Lung (tissue), 11 donors: ENCODE measurements at regions not wholly inside any gene's neighbourhood (a gene's known extent, or its start where the extent isn't known, plus 50 kb on each side); places are given as distances from the start of the nearest gene placed in this dataset.

Experiments
- ATAC-seq: fragments of 200-7000 bp; cut with Tn5 transposase; one replicate; pipeline ENCODE4 v1.9.1; 2020; ENCODE audit warnings: moderate number of reproducible peaks; ENCODE audit not compliant: insufficient read depth, low FRiP score
- DNase-seq, 3 donors: peaks; one replicate each; pipeline ENCODE4 v3.0.0-alpha.2; 2013 to 2017
- H3K27ac ChIP-seq, 2 donors: one replicate each; pipeline ENCODE4 v1.5.1; 2013; ENCODE audit warnings: mild to moderate bottlenecking in 2 of 2, moderate library complexity in 2 of 2, control low read depth in 1 of 2, inconsistent platforms in 1 of 2, low read depth in 1 of 2, low read length in 1 of 2
- H3K27me3 ChIP-seq, 3 donors: one replicate each; pipeline ENCODE4 v1.5.1; 2013; ENCODE audit warnings: low read length in 2 of 3; ENCODE audit not compliant: control insufficient read depth in 3 of 3, insufficient read depth in 3 of 3
- H3K36me3 ChIP-seq, 4 donors: one replicate each; pipeline ENCODE4 v1.5.1; 2013; ENCODE audit warnings: low read length in 4 of 4, mild to moderate bottlenecking in 1 of 4, moderate library complexity in 1 of 4; ENCODE audit not compliant: control insufficient read depth in 4 of 4, insufficient read depth in 4 of 4
- H3K4me1 ChIP-seq, 5 donors: one replicate each; pipeline ENCODE4 v1.5.1; 2013; ENCODE audit warnings: low read length in 5 of 5, mild to moderate bottlenecking in 2 of 5, moderate library complexity in 1 of 5; ENCODE audit not compliant: control insufficient read depth in 5 of 5, insufficient read depth in 5 of 5
- H3K4me3 ChIP-seq: one replicate; pipeline ENCODE4 v1.5.1; 2013; ENCODE audit warnings: mild to moderate bottlenecking, control low read depth, moderate library complexity
- H3K9ac ChIP-seq, 2 donors: one replicate each; pipeline ENCODE4 v1.5.1; 2013; ENCODE audit warnings: low read length in 2 of 2, control low read depth in 1 of 2; ENCODE audit not compliant: insufficient read depth in 1 of 2
- H3K9me3 ChIP-seq, 4 donors: one replicate each; pipeline ENCODE4 v1.5.1; 2013; ENCODE audit warnings: low read length in 3 of 4, mild to moderate bottlenecking in 1 of 4, moderate library complexity in 1 of 4; ENCODE audit not compliant: control insufficient read depth in 4 of 4, insufficient read depth in 3 of 4
- WGBS, 2 donors: extraction: QIAGEN DNeasy Blood & Tissue Kit; methylation state at CpG; one replicate each; pipeline ENCODE4 v1.1.7; 2013; 5-methylcytosine and 5-hydroxymethylcytosine counted together
- TF ChIP-seq, protein P1 (sequence below): IDR thresholded peaks from 2 replicates; pipeline ENCODE4 v1.5.1; 2012; ENCODE audit warnings: mild to moderate bottlenecking; ENCODE audit errors: control extremely low read depth, extremely low read depth
- donor health status: control.
- donor health status: control.
- donor health status: Bipolar disorder and iron deficiency.
- donor health status: healthy.
- donor health status: DM: yes; HTN: yes; CAD: no.

DNA sequence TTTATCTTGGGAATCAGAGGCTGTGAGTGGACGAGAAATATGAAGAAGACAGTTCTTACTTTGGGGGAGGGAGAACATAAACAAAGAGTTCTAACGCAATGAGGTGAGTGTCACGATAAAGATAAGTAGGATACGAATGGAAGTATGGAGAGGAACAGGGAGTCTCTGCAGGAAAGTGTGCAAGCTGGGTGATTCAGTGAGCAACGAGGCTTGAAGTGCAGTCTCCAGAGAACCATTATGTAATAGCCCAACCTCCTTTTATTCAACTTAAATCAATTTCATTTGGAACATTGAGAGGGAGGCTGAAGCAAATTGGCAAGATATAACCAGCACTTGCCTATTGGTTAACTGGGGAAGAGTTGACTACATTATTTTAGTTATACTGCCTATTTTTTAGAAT lies 99.3 kb upstream of the PLD5 start:
- 47 to 66% methylated on average over 5 of the region's 5 CpGs for WGBS, 2 donors
- no peak for DNase-seq

DNA sequence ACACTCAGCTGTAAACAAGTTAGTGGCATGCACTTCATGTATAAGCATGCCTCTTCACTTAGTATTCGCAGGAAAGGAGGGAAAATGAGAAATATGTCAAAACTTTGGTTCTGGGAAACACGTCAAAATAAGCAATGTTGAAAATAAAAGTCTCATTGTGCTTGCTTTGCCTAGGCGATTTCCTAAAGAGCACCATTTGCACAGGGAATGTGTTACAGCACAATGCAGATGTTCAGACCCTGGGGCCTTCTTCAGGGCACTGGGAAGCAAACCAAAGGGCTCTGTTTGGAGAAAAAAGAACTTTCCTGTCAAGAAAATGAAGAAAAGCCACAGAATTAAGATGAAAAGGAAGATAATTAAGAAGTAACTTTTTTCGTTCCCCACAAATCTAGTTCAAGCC lies 98.6 kb upstream of the PLD5 start:
- Histone ChIP-seq H3K4me1 (no peaks in the 10 kb centered on the region), H3K9me3 (peaks cover 0 to 2% (median 0%) of the 10 kb centered on the region in 4 donors), H3K9ac (no peak overlapping the region), H3K4me3 (no peak overlapping the region), H3K27ac (no peak overlapping the region), H3K36me3 (no peaks in the 10 kb centered on the region), H3K27me3 (no peaks in the 10 kb centered on the region)
- WGBS, 2 donors: 64% methylated on average over 4 of the region's 4 CpGs
- DNase-seq: no peak
- TF ChIP-seq, protein P1, sequence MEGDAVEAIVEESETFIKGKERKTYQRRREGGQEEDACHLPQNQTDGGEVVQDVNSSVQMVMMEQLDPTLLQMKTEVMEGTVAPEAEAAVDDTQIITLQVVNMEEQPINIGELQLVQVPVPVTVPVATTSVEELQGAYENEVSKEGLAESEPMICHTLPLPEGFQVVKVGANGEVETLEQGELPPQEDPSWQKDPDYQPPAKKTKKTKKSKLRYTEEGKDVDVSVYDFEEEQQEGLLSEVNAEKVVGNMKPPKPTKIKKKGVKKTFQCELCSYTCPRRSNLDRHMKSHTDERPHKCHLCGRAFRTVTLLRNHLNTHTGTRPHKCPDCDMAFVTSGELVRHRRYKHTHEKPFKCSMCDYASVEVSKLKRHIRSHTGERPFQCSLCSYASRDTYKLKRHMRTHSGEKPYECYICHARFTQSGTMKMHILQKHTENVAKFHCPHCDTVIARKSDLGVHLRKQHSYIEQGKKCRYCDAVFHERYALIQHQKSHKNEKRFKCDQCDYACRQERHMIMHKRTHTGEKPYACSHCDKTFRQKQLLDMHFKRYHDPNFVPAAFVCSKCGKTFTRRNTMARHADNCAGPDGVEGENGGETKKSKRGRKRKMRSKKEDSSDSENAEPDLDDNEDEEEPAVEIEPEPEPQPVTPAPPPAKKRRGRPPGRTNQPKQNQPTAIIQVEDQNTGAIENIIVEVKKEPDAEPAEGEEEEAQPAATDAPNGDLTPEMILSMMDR: no peak
- no peak for ATAC-seq

More for the DNA sequence above, 99.3 kb upstream of the PLD5 start:
- Histone ChIP-seq H3K4me1 (no peaks in the 10 kb centered on the region), H3K9ac (no peak overlapping the region), H3K36me3 (no peaks in the 10 kb centered on the region), H3K27me3 (no peaks in the 10 kb centered on the region), H3K4me3 (no peak overlapping the region), H3K27ac (no peak overlapping the region), H3K9me3 (peaks cover 0 to 2% (median 0%) of the 10 kb centered on the region in 4 donors)
- ATAC-seq: no peak
- TF ChIP-seq, protein P1: no peak

DNA sequence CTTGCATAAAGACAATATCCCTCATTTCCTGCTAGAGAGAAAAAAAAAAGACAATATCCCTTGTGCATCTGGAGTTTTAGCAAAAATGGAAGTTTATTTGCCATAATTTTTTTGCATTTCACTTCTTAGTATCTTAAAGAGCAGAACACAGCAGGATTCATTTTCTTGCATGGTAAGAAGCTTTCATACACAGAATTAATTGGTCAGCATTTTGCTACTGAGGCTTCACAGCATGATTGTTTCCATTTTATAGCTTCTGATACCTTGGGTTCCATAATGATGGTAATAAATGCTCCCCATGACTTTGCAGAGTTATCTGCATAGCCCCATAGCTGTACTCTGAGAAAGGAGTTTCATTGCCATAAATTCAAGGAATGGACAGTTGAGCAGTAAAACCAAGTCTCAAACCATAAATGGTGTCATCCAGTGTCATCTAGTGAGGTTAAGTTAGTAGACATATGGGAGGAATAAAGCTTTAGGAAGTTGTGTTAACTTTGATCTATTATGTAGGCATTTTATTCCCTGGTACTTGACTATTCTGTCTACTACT lies 88.8 kb upstream of the PLD5 start:
- no peak for DNase-seq
- Histone ChIP-seq H3K36me3 (no peaks in the 10 kb centered on the region), H3K4me1 (no peaks in the 10 kb centered on the region), H3K4me3 (no peak overlapping the region), H3K9me3 (no peaks in the 10 kb centered on the region), H3K27ac (no peak overlapping the region), H3K9ac (no peak overlapping the region), H3K27me3 (no peaks in the 10 kb centered on the region)
- ATAC-seq: no peak
- TF ChIP-seq, protein P1: no peak

DNA sequence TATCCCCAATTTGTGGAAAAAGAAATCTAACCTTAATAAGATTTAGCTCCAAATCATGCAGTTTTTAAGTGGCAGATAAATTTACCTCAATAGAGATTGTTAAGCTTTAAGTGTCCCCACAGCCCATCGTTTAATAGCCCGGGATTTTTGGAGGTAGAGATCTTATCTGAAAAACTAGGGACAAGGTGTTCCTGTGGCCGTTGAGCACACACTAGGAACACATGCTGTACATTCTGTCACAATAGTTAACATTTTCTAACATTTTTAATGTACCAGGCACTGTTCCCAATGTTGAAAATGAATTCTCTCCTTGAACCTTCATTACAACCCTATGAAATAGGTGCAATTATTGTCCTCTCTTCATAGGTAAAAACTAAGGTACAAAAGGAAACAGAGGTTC lies 85.7 kb upstream of the PLD5 start:
- WGBS, 2 donors: 54 to 72% methylated on average over 3 of the region's 3 CpGs
- H3K36me3 ChIP-seq: no peaks in the 10 kb centered on the region
- no peaks in the 10 kb centered on the region for H3K9me3 ChIP-seq
- no peak overlapping the region for H3K9ac ChIP-seq
- no peak overlapping the region for H3K4me3 ChIP-seq
- DNase-seq: no peak
- H3K4me1 ChIP-seq: no peaks in the 10 kb centered on the region
- TF ChIP-seq, protein P1: no peak
- no peaks in the 10 kb centered on the region for H3K27me3 ChIP-seq
- no peak for ATAC-seq
- no peak overlapping the region for H3K27ac ChIP-seq
